Esophagus (tissue), 2 donors: ENCODE measurements at regions not wholly inside any gene's neighbourhood (a gene's known extent, or its start where the extent isn't known, plus 50 kb on each side); places are given as distances from the start of the nearest gene placed in this dataset.
"Not testable (repeated sequence)": the region's sequence is repeated elsewhere in the genome, so short reads cannot be mapped to it uniquely, and the experiment has no call there.

Experiments used
- H3K27ac ChIP-seq, 2 donors: one replicate each; pipeline ENCODE4 v1.5.1; 2013; ENCODE audit warnings: low read depth in 2 of 2, mild to moderate bottlenecking in 2 of 2, inconsistent platforms in 1 of 2, low read length in 1 of 2, moderate library complexity in 1 of 2
- H3K27me3 ChIP-seq, 2 donors: one replicate each; pipeline ENCODE4 v1.6.1; 2013; ENCODE audit warnings: low read length in 2 of 2, control low read depth in 1 of 2, mild to moderate bottlenecking in 1 of 2; ENCODE audit not compliant: insufficient read depth in 2 of 2, control insufficient read depth in 1 of 2
- H3K36me3 ChIP-seq, 2 donors: one replicate each; pipeline ENCODE4 v1.6.1; 2013; ENCODE audit warnings: low read length in 1 of 2; ENCODE audit not compliant: control insufficient read depth in 2 of 2, insufficient read depth in 2 of 2
- H3K4me1 ChIP-seq, 2 donors: one replicate each; pipeline ENCODE4 v1.6.1; 2013; ENCODE audit warnings: low read length in 1 of 2; ENCODE audit not compliant: control insufficient read depth in 2 of 2, insufficient read depth in 2 of 2
- H3K4me3 ChIP-seq, 2 donors: one replicate each; pipeline ENCODE4 v1.5.1; 2013; ENCODE audit warnings: low read length in 2 of 2, mild to moderate bottlenecking in 2 of 2, low read depth in 1 of 2, moderate library complexity in 1 of 2
- H3K9me3 ChIP-seq, 2 donors: one replicate each; pipeline ENCODE4 v1.6.1; 2013; ENCODE audit warnings: mild to moderate bottlenecking in 2 of 2, low read depth in 1 of 2, low read length in 1 of 2, moderate library complexity in 1 of 2; ENCODE audit not compliant: control insufficient read depth in 2 of 2, insufficient read depth in 1 of 2
- WGBS, 2 donors: extraction: QIAGEN DNeasy Blood & Tissue Kit; methylation state at CpG; one replicate each; pipeline ENCODE4 v1.1.7; 2013; 5-methylcytosine and 5-hydroxymethylcytosine counted together
- donor health status: healthy with polysubstance abuse.
- donor health status: Bipolar disorder and iron deficiency.

- H3K36me3 ChIP-seq, result no peaks in the 10 kb centered on the region
- 93 to 100% methylated on average over 1 of the region's 1 CpG for WGBS, 2 donors
- H3K4me3 ChIP-seq, result no peak overlapping the region
- H3K27ac ChIP-seq, result no peak overlapping the region
- H3K9me3 ChIP-seq, result no peaks in the 10 kb centered on the region
- no peaks in the 10 kb centered on the region for H3K4me1 ChIP-seq
- no peaks in the 10 kb centered on the region for H3K27me3 ChIP-seq
Measured at GRCh38 chr3:144873066-144873465, 901.4 kb downstream of the DIPK2A start.

DNA sequence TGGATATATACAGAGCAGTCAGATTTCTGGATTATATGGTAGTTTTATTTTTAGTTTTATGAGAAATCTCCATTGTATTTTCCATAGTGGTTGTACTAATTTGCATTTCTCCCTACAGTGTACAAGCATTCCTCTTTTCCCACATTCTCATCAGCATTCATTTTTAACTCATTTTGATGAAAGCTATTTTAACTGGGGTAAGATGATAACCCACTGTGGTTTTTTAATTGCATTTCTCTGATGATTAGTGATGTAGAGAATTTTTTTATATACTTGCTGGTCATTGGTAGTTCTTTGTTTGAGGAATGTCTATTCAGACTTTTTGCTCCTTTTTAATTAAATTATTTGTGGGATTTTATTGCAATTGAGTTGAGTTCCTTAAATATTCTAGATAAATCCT, 903.6 kb downstream of the DIPK2A start:
- Histone ChIP-seq H3K9me3 (no peaks in the 10 kb centered on the region), H3K4me1 (no peaks in the 10 kb centered on the region), H3K36me3 (no peaks in the 10 kb centered on the region), H3K27me3 (no peaks in the 10 kb centered on the region), H3K27ac (no peak overlapping the region), H3K4me3 (no peak overlapping the region)

DNA sequence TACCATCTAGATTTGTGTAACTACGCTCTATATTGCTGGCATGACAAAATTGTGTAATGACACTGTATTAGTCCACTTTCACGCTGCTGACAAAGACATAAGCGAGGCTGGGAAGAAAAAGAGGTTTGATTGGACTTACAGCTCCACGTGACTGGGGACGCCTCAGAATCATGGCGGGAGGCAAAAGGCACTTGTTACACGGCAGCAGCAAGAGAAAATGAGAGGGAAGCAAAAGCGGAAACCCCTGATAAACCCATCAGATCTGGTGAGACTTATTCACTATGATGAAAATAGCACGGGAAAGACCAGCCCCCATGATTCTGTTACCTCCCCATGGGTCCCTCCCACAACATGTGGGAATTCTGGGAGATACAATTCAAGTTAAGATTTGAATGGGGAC, 905.7 kb downstream of the DIPK2A start:
- Histone ChIP-seq H3K27me3 (no peaks in the 10 kb centered on the region), H3K36me3 (no peaks in the 10 kb centered on the region), H3K4me1 (no peaks in the 10 kb centered on the region), H3K9me3 (no peaks in the 10 kb centered on the region), H3K27ac (no peak overlapping the region), H3K4me3 (no peak overlapping the region)
- WGBS, 2 donors, result 88 to 93% methylated on average over 9 of the region's 9 CpGs

DNA sequence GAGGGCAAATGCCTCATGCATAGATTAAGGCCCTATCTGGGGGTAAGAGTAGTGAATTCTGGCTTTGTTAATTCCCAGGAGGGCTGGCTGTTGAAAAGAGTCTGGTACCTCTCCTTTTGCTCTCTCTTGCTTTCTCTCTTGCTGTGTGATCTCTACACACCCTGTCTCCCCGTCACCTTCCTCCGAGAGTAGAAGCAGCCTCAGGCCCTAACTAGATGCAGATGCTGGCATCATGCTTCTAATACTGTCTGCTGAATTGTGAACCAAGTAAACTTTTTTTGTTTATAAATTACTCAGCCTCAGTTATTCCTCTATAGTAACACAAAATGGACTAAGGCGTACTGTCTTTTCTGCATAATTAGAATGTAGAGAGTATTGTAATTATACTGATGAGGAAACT, 908.1 kb downstream of the DIPK2A start:
- Histone ChIP-seq H3K27me3 (no peaks in the 10 kb centered on the region), H3K4me3 (no peak overlapping the region), H3K4me1 (no peaks in the 10 kb centered on the region), H3K27ac (no peak overlapping the region), H3K9me3 (no peaks in the 10 kb centered on the region), H3K36me3 (no peaks in the 10 kb centered on the region)
- 91 to 94% methylated on average over 3 of the region's 3 CpGs for WGBS, 2 donors

- Histone ChIP-seq H3K4me3 (no peak overlapping the region), H3K4me1 (no peaks in the 10 kb centered on the region), H3K27me3 (no peaks in the 10 kb centered on the region), H3K9me3 (no peaks in the 10 kb centered on the region), H3K36me3 (no peaks in the 10 kb centered on the region), H3K27ac (no peak overlapping the region)
- 93 to 95% methylated on average over 5 of the region's 5 CpGs for WGBS, 2 donors
Measured at GRCh38 chr3:144893980-144894379, 922.4 kb downstream of the DIPK2A start.

DNA sequence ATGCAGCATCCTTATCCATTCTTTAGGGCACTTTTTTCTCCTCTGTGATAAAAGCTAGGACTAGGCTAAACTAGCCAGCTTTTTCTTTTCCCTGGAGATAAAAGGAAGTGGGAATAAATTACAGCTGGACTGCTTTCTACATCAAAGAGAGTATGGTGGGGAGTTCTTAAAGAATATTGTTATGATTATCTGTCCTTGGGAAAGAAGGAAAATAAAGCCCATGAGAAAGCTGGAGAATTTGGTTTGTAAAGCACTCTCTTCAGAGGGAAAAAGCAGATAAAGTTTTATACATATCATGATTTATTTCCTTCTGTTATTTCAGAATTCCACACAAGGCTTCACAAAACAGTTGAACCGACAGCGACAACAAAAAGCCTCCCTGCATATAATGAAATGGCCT, 923.0 kb downstream of the DIPK2A start:
- 77 to 80% methylated on average over 2 of the region's 2 CpGs for WGBS, 2 donors
- no peak overlapping the region for H3K27ac ChIP-seq
- no peaks in the 10 kb centered on the region for H3K4me1 ChIP-seq
- no peaks in the 10 kb centered on the region for H3K27me3 ChIP-seq
- no peak overlapping the region for H3K4me3 ChIP-seq
- H3K36me3 ChIP-seq, result no peaks in the 10 kb centered on the region
- no peaks in the 10 kb centered on the region for H3K9me3 ChIP-seq

GRCh38 chr3:144900366-144900765, 928.7 kb downstream of the DIPK2A start:
- no peaks in the 10 kb centered on the region for H3K36me3 ChIP-seq
- no peaks in the 10 kb centered on the region for H3K4me1 ChIP-seq

DNA sequence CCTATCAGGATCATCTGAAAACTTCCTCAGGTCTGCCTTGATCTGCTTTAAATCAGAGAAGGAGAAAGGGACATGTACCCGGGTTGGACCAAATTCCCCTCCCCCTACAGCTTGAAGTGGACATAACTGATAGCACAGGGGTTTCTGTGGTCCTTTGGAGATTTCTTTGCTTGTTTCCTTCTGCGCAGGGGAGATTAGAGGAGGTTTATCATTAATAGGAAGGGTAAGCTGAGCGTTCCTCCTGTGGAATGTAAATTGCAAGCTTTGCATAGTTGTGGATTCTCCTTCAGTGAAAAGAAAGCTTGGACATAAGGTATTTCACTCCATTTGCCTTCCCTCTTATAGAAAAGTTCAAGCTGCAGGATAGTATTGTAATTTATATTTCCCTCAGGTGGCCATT, 936.0 kb downstream of the DIPK2A start:
- not testable (repeated sequence) for H3K36me3 ChIP-seq, H3K4me3 ChIP-seq, H3K4me1 ChIP-seq, H3K9me3 ChIP-seq, H3K27ac ChIP-seq, H3K27me3 ChIP-seq
- WGBS, 2 donors, result 44 to 69% methylated on average over 3 of the region's 3 CpGs

More at GRCh38 chr3:144900366-144900765, 928.7 kb downstream of the DIPK2A start:
- Histone ChIP-seq H3K9me3 (peaks cover 0 to 2% of the 10 kb centered on the region in 2 donors), H3K27me3 (no peaks in the 10 kb centered on the region), H3K4me3 (no peak overlapping the region), H3K27ac (no peak overlapping the region)

- no peaks in the 10 kb centered on the region for H3K4me1 ChIP-seq
- no peak overlapping the region for H3K27ac ChIP-seq
- H3K4me3 ChIP-seq, result no peak overlapping the region
- H3K27me3 ChIP-seq, result no peaks in the 10 kb centered on the region
- 88 to 90% methylated on average over 7 of the region's 7 CpGs for WGBS, 2 donors
- H3K36me3 ChIP-seq, result no peaks in the 10 kb centered on the region
- H3K9me3 ChIP-seq, result no peaks in the 10 kb centered on the region
Measured at GRCh38 chr3:144912968-144913367, 941.3 kb downstream of the DIPK2A start.

DNA sequence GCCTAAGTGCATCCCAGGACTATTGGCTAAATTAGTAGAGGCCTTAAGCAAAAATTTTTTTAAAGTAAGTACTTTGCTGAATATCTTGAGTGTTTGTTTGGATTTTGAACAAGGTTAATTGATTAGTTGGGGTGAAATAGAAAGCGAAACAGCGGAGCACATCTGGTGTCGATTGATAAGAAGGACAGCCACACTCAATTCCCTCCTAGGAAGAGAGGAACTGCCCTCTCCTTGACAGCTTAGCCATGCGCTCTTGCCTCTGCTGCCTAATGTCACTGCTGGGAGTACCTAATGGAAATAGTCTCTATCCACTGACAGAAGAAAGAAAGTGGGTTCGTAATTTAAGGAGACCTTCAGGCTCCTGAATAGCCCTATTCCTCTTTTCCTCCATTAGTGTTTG, 943.6 kb downstream of the DIPK2A start:
- Histone ChIP-seq H3K27ac (no peak overlapping the region), H3K4me3 (no peak overlapping the region), H3K27me3 (no peaks in the 10 kb centered on the region), H3K9me3 (no peaks in the 10 kb centered on the region), H3K4me1 (no peaks in the 10 kb centered on the region), H3K36me3 (no peaks in the 10 kb centered on the region)
- 84 to 85% methylated on average over 5 of the region's 5 CpGs for WGBS, 2 donors
